Smooth muscle cell (in vitro differentiated cells): ENCODE measurements at regions not wholly inside any gene's neighbourhood (a gene's known extent, or its start where the extent isn't known, plus 50 kb on each side); places are given as distances from the start of the nearest gene placed in this dataset.

Experiments used
- DNase-seq: peaks from one replicate; lab custom pipeline; 2025; ENCODE audit not compliant: unreplicated experiment; lab: John Stamatoyannopoulos, UW
- H2AFZ ChIP-seq: fragments of 200-600 bp; sonication (generic); 2 replicates; pipeline ENCODE4 v1.6.0; 2016; ENCODE audit warnings: antibody characterized with exemption, low read depth, mild to moderate bottlenecking
- H3F3A ChIP-seq: fragments of 200-600 bp; sonication (generic); 2 replicates; pipeline ENCODE4 v1.6.0; 2017; ENCODE audit warnings: antibody characterized with exemption, low read depth
- H3K27ac ChIP-seq: fragments of 200-600 bp; sonication (generic); 2 replicates; pipeline ENCODE4 v1.5.1; 2016; ENCODE audit warnings: low read depth, mild to moderate bottlenecking
- H3K27me3 ChIP-seq: fragments of 200-600 bp; sonication (generic); 2 replicates; pipeline ENCODE4 v1.6.1; 2016; ENCODE audit warnings: low read depth, mild to moderate bottlenecking
- H3K36me3 ChIP-seq: fragments of 200-600 bp; sonication (generic); 2 replicates; pipeline ENCODE4 v1.5.1; 2016; ENCODE audit warnings: low read depth
- H3K4me1 ChIP-seq: fragments of 200-600 bp; sonication (generic); 2 replicates; pipeline ENCODE4 v1.5.1; 2016; ENCODE audit warnings: low read depth
- H3K4me2 ChIP-seq: fragments of 200-600 bp; sonication (generic); 2 replicates; pipeline ENCODE4 v1.6.0; 2016; ENCODE audit warnings: mild to moderate bottlenecking
- H3K4me3 ChIP-seq: fragments of 200-600 bp; sonication (generic); 2 replicates; pipeline ENCODE4 v1.5.1; 2016; ENCODE audit warnings: mild to moderate bottlenecking
- H3K79me2 ChIP-seq: fragments of 200-600 bp; sonication (generic); 2 replicates; pipeline ENCODE4 v1.6.0; 2016; ENCODE audit warnings: low read depth, mild to moderate bottlenecking
- H3K9ac ChIP-seq: fragments of 200-600 bp; sonication (generic); 2 replicates; pipeline ENCODE4 v1.6.0; 2016; ENCODE audit warnings: low read depth
- H3K9me3 ChIP-seq: fragments of 200-600 bp; sonication (generic); replicated peaks from 2 replicates; pipeline ENCODE4 v1.5.1; 2016; ENCODE audit warnings: low read depth
- H4K20me1 ChIP-seq: fragments of 200-600 bp; sonication (generic); 2 replicates; pipeline ENCODE4 v1.6.0; 2016; ENCODE audit warnings: low read depth
- CTCF ChIP-seq: fragments of 200-600 bp; sonication (generic); IDR thresholded peaks from 2 replicates; pipeline ENCODE4 v1.5.1; 2017; ENCODE audit warnings: borderline replicate concordance, mild to moderate bottlenecking, antibody characterized with exemption; ENCODE audit not compliant: insufficient read depth, poor library complexity, severe bottlenecking
- WGBS: methylation state at CpG from one replicate; pipeline ENCODE4 v1.1.7; 2016; ENCODE audit warnings: low lambda C conversion rate; 5-methylcytosine and 5-hydroxymethylcytosine counted together

- Histone ChIP-seq H3K4me3 (no peak overlapping the region), H3K36me3 (no peaks in the 10 kb centered on the region), H3K79me2 (no peaks in the 10 kb centered on the region), H3F3A (no peaks in the 10 kb centered on the region), H2AFZ (no peak overlapping the region), H3K9me3 (no peaks in the 10 kb centered on the region), H3K4me2 (no peak overlapping the region), H3K4me1 (no peaks in the 10 kb centered on the region), H3K27ac (no peak overlapping the region), H3K9ac (no peak overlapping the region), H4K20me1 (no peaks in the 10 kb centered on the region), H3K27me3 (no peaks in the 10 kb centered on the region)
- no peak for DNase-seq
- WGBS = 42% methylated on average over 1 of the region's 1 CpG
- TF ChIP-seq CTCF = no peak
Observed at GRCh38 chr7:142471820-142472219, 214.0 kb upstream of the PRSS58 start.

GRCh38 chr7:142470544-142470830 is 212.6 kb upstream of the PRSS58 start:
- Histone ChIP-seq H4K20me1 (no peaks in the 10 kb centered on the region), H2AFZ (no peak overlapping the region), H3F3A (no peaks in the 10 kb centered on the region), H3K4me2 (no peak overlapping the region), H3K27ac (no peak overlapping the region), H3K9me3 (no peaks in the 10 kb centered on the region), H3K4me3 (no peak overlapping the region), H3K79me2 (no peaks in the 10 kb centered on the region), H3K36me3 (no peaks in the 10 kb centered on the region), H3K4me1 (no peaks in the 10 kb centered on the region), H3K27me3 (no peaks in the 10 kb centered on the region), H3K9ac (no peak overlapping the region)
- WGBS = 71% methylated on average over 2 of the region's 2 CpGs
- TF ChIP-seq CTCF = no peak
- DNase-seq = no peak

GRCh38 chr7:142469696-142470543 is 212.1 kb upstream of the PRSS58 start:
- Histone ChIP-seq H3K27me3 (no peaks in the 10 kb centered on the region), H3K4me3 (no peak overlapping the region), H3K27ac (no peak overlapping the region), H3K9ac (no peak overlapping the region), H4K20me1 (no peaks in the 10 kb centered on the region), H3K4me2 (no peak overlapping the region), H3K79me2 (no peaks in the 10 kb centered on the region), H3K36me3 (no peaks in the 10 kb centered on the region), H3F3A (no peaks in the 10 kb centered on the region), H3K4me1 (no peaks in the 10 kb centered on the region), H3K9me3 (no peaks in the 10 kb centered on the region), H2AFZ (no peak overlapping the region)
- no peak for TF ChIP-seq CTCF
- 93% methylated on average over 11 of the region's 11 CpGs for WGBS
- no peak for DNase-seq
